ENCODE measurements at regions not wholly inside any gene's neighbourhood (a gene's known extent, or its start where the extent isn't known, plus 50 kb on each side); places are given as distances from the start of the nearest gene placed in this dataset.

- no peak overlapping the region for H3K27ac ChIP-seq
- no peaks in the 10 kb centered on the region for H3K36me3 ChIP-seq
- intact Hi-C loops (cut with DNase I) = no loop called here
- H3K4me3 ChIP-seq = no peak overlapping the region
- 27 to 41% (median 29%) methylated on average over 2 of the region's 2 CpGs for WGBS, 4 donors
- peaks cover 0 to 5% (median 0%) of the 10 kb centered on the region in 12 donors for H3K4me1 ChIP-seq
- H3K27me3 ChIP-seq = peaks cover 0 to 16% (median 0%) of the 10 kb centered on the region in 9 donors
- H3K9me3 ChIP-seq = no peaks in the 10 kb centered on the region
- DNase-seq = no peak
- peak in 1 of 4 donors; percentile 20 for ATAC-seq
- TF ChIP-seq CTCF (IDR thresholded peaks at IDR 0.05) (no peak), POLR2A (IDR thresholded peaks at IDR 0.05) (no peak)
Observed at GRCh38 chr5:175214152-175214551, 229.8 kb downstream of the DRD1 start.

DNA sequence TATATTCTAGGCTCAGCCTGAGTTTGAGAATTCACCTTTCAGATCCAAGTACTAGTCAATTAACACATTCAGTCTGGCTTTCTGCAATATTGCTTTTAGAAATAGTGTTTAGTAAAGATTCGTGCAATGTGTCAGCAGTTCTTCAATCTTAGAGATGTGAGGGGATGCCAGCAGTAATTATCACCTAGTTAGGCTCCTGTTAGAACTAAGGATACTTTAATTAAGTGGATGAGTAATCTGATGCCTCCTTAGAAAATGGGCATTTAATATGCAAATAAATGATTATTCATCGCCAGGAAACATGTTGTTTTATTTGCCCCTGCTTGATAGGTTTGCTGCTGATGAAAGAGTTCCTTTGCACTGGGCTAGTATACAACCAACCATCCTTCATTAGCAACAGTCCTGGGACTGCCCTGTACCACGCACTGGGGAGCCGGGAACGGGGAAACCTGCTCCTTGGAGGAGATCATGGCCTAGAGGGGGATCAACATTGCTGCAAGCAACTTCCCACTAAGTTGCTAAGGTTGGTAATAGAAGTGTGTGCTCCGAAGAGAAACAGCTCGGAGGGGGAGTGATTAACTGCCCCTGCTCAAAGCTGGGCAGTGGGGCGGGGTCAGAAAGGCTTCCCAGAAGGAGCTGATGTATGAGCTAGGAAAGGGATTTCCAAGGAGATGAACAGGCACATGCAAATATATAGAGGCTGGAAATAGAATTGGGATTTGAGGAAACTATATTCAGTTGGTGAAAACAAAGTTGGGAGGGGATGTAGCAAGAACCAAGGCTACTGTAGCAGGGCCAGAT is 231.8 kb downstream of the DRD1 start:
- no peak for DNase-seq
- TF ChIP-seq POLR2A (IDR thresholded peaks at IDR 0.05) (no peak), CTCF (IDR thresholded peaks at IDR 0.05) (no peak)
- H3K4me3 ChIP-seq = no peak overlapping the region
- intact Hi-C loops (cut with DNase I) = no loop called here
- no peaks in the 10 kb centered on the region for H3K36me3 ChIP-seq
- peaks cover 0 to 4% (median 0%) of the 10 kb centered on the region in 12 donors for H3K4me1 ChIP-seq
- 60 to 66% (median 62%) methylated on average over 8 of the region's 8 CpGs for WGBS, 4 donors
- no peaks in the 10 kb centered on the region for H3K9me3 ChIP-seq
- ATAC-seq = no peak
- peaks cover 0 to 32% (median 3%) of the 10 kb centered on the region in 9 donors for H3K27me3 ChIP-seq
- H3K27ac ChIP-seq = no peak overlapping the region

- intact Hi-C loops (cut with DNase I) = no loop called here
- no peak overlapping the region for H3K4me3 ChIP-seq
- peaks cover 0 to 32% (median 0%) of the 10 kb centered on the region in 9 donors for H3K27me3 ChIP-seq
- H3K4me1 ChIP-seq = no peaks in the 10 kb centered on the region
- no peak for TF ChIP-seq POLR2A (IDR thresholded peaks at IDR 0.05)
- no peak for TF ChIP-seq CTCF (IDR thresholded peaks at IDR 0.05)
- DNase-seq = no peak
- no peaks in the 10 kb centered on the region for H3K36me3 ChIP-seq
- H3K9me3 ChIP-seq = no peaks in the 10 kb centered on the region
- 64 to 69% (median 66%) methylated on average over 18 of the region's 18 CpGs for WGBS, 4 donors
- ATAC-seq = no peak
- no peak overlapping the region for H3K27ac ChIP-seq
Observed at GRCh38 chr5:175207321-175208040, 236.5 kb downstream of the DRD1 start.

DNA sequence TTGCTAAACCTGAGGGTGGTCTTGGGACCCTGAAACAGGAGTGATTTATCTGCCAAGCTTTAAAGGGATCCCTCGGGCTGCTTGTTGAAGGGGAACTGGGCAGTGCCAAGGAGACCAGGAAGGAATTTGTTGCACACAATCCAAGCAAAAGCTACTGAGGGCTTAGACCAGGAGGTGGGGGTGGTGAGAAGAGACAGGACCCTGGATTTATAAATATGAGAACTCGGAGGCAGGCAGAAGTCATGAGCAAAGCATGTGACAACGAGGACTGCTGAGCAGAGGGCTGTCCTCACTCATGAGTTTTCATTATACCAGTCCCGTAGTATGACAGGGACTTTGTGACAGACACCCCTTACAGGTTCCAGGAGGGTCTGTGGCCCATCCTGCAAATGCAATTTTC is 237.3 kb downstream of the DRD1 start:
- TF ChIP-seq CTCF (IDR thresholded peaks at IDR 0.05) (no peak), POLR2A (IDR thresholded peaks at IDR 0.05) (no peak)
- WGBS, 4 donors = 23 to 47% (median 39%) methylated on average over 4 of the region's 4 CpGs
- peaks cover 0 to 32% (median 0%) of the 10 kb centered on the region in 9 donors for H3K27me3 ChIP-seq
- H3K9me3 ChIP-seq = no peaks in the 10 kb centered on the region
- H3K36me3 ChIP-seq = no peaks in the 10 kb centered on the region
- H3K4me1 ChIP-seq = no peaks in the 10 kb centered on the region
- H3K4me3 ChIP-seq = no peak overlapping the region
- no peak overlapping the region for H3K27ac ChIP-seq
- no peak for DNase-seq
- ATAC-seq = no peak
- intact Hi-C loops (cut with DNase I) = no loop called here

All from heart left ventricle (tissue), 16 donors.